Natural killer cell (primary cell): ENCODE measurements at regions not wholly inside any gene's neighbourhood (a gene's known extent, or its start where the extent isn't known, plus 50 kb on each side); places are given as distances from the start of the nearest gene placed in this dataset.

Experiments used
- ATAC-seq, 3 donors: fragments of 150-1000 bp in 2 of 3; fragments of 200-7000 bp in 1 of 3; cut with Tn5 transposase; 1 replicate in 1 of 3; 2 replicates in 2 of 3; pipeline ENCODE4 v1.10.0; 2021; ENCODE audit warnings: mild to moderate bottlenecking in 2 of 3, moderate library complexity in 2 of 3
- DNase-seq, 2 donors: peaks; one replicate each; pipeline versions ENCODE4 v3.0.0 to v3.0.0-alpha.2; 2013 to 2021; ENCODE audit warnings: mixed read lengths in 1 of 2
- H3K27ac ChIP-seq: one replicate; pipeline ENCODE4 v1.5.1; 2013; ENCODE audit warnings: mild to moderate bottlenecking, low read length
- H3K27me3 ChIP-seq: one replicate; pipeline ENCODE4 v1.6.1; 2013; ENCODE audit warnings: low read length; ENCODE audit not compliant: control insufficient read depth, insufficient read depth
- H3K36me3 ChIP-seq: one replicate; pipeline ENCODE4 v1.6.1; 2013; ENCODE audit warnings: low read length; ENCODE audit not compliant: control insufficient read depth, insufficient read depth
- H3K4me1 ChIP-seq: one replicate; pipeline ENCODE4 v1.6.1; 2013; ENCODE audit warnings: low read length; ENCODE audit not compliant: control insufficient read depth, insufficient read depth
- H3K4me3 ChIP-seq: one replicate; pipeline ENCODE4 v1.5.1; 2013; ENCODE audit warnings: low read length
- H3K9me3 ChIP-seq: one replicate; pipeline ENCODE4 v1.6.1; 2013; ENCODE audit warnings: low read length; ENCODE audit not compliant: control insufficient read depth, insufficient read depth
- H3K27ac Mint-ChIP-seq, 2 donors: one replicate each; pipeline ENCODE4 v1.8.0; 2022; ENCODE audit warnings: mild to moderate bottlenecking in 2 of 2, mixed read lengths in 2 of 2, moderate library complexity in 1 of 2
- H3K27me3 Mint-ChIP-seq, 2 donors: one replicate each; pipeline ENCODE4 v1.8.0; 2022; ENCODE audit warnings: low read depth in 2 of 2, mixed read lengths in 2 of 2
- H3K36me3 Mint-ChIP-seq: one replicate; pipeline ENCODE4 v1.8.0; 2022; ENCODE audit warnings: mixed read lengths
- H3K4me1 Mint-ChIP-seq, 2 donors: one replicate each; pipeline ENCODE4 v1.8.0; 2022; ENCODE audit warnings: mixed read lengths in 2 of 2
- H3K4me3 Mint-ChIP-seq: one replicate; pipeline ENCODE4 v1.8.0; 2022; ENCODE audit warnings: mild to moderate bottlenecking, moderate library complexity, mixed read lengths
- H3K9me3 Mint-ChIP-seq, 2 donors: one replicate each; pipeline ENCODE4 v1.8.0; 2022; ENCODE audit warnings: mixed read lengths in 2 of 2
- CTCF ChIP-seq: fragments of 200-600 bp; IDR thresholded peaks from one replicate; pipeline ENCODE4 v1.8.0; 2022; ENCODE audit warnings: antibody characterized with exemption
- WGBS: methylation state at CpG from one replicate; pipeline ENCODE4 v1.1.7; 2013; ENCODE audit warnings: missing lambda C conversion rate; ENCODE audit not compliant: insufficient coverage; 5-methylcytosine and 5-hydroxymethylcytosine counted together
- intact Hi-C: fragments of 100-400 bp; cut with micrococcal nuclease; formaldehyde crosslinking; loops from one replicate; pipeline ENCODE4 v1.14.2; 2022

GRCh38 chr2:4049463-4049862 is 346.1 kb downstream of the DCDC2C start:
- DNase-seq, result no peak
- WGBS, result 68% methylated on average over 3 of the region's 3 CpGs
- no peak overlapping the region for H3K4me3 ChIP-seq
- H3K27ac ChIP-seq, result peak overlapping the region; percentile 54
- Mint-ChIP-seq H3K4me3 (no peak overlapping the region), H3K27me3 (no peaks in the 10 kb centered on the region), H3K4me1 (peaks cover 37 to 50% of the 10 kb centered on the region in 2 donors), H3K9me3 (no peaks in the 10 kb centered on the region), H3K27ac (peak overlapping the region; percentile 81), H3K36me3 (no peaks in the 10 kb centered on the region)
- H3K4me1 ChIP-seq, result peaks cover 28% of the 10 kb centered on the region
- no peak for TF ChIP-seq CTCF
- no peaks in the 10 kb centered on the region for H3K36me3 ChIP-seq
- H3K27me3 ChIP-seq, result no peaks in the 10 kb centered on the region
- no peaks in the 10 kb centered on the region for H3K9me3 ChIP-seq
- peak in 2 of 3 donors; percentile 52 to 56 for ATAC-seq
- intact Hi-C loops, result no loop called here

GRCh38 chr2:4053769-4054493 is 350.6 kb downstream of the DCDC2C start:
- H3K27ac Mint-ChIP-seq, result no peak overlapping the region
- peak overlapping the region; percentile 23 for H3K4me3 Mint-ChIP-seq
- TF ChIP-seq CTCF, result no peak
- intact Hi-C loops, result loop anchor here (1.0 kb wide), 1 partner anchor 95 kb away; no protein-coding TSS in a partner anchor
- H3K4me3 ChIP-seq, result no peak overlapping the region
- H3K4me1 ChIP-seq, result peaks cover 10% of the 10 kb centered on the region
- peaks cover 16 to 23% of the 10 kb centered on the region in 2 donors for H3K4me1 Mint-ChIP-seq
- no peaks in the 10 kb centered on the region for H3K36me3 Mint-ChIP-seq
- ATAC-seq (no peak), DNase-seq (no peak)
- no peaks in the 10 kb centered on the region for H3K9me3 Mint-ChIP-seq
- no peak overlapping the region for H3K27ac ChIP-seq
- H3K9me3 ChIP-seq, result no peaks in the 10 kb centered on the region
- H3K27me3 ChIP-seq, result no peaks in the 10 kb centered on the region
- H3K27me3 Mint-ChIP-seq, result peaks cover 0 to 4% of the 10 kb centered on the region in 2 donors
- no peaks in the 10 kb centered on the region for H3K36me3 ChIP-seq
- WGBS, result 75% methylated on average over 6 of the region's 7 CpGs

GRCh38 chr2:4066217-4066616 is 362.8 kb downstream of the DCDC2C start:
- no peak for ATAC-seq
- 93% methylated on average over 2 of the region's 4 CpGs for WGBS
- Histone ChIP-seq H3K9me3 (no peaks in the 10 kb centered on the region), H3K4me3 (no peak overlapping the region), H3K4me1 (no peaks in the 10 kb centered on the region), H3K36me3 (no peaks in the 10 kb centered on the region), H3K27ac (no peak overlapping the region), H3K27me3 (no peaks in the 10 kb centered on the region)
- Mint-ChIP-seq H3K36me3 (no peaks in the 10 kb centered on the region), H3K9me3 (peaks cover 0 to 2% of the 10 kb centered on the region in 2 donors), H3K4me1 (no peaks in the 10 kb centered on the region), H3K27me3 (peaks cover 5 to 7% of the 10 kb centered on the region in 2 donors), H3K4me3 (no peak overlapping the region), H3K27ac (no peak overlapping the region)
- no peak for TF ChIP-seq CTCF
- DNase-seq, result no peak
- intact Hi-C loops, result no loop called here
